GM19035 (cell line): ENCODE measurements at regions not wholly inside any gene's neighbourhood (a gene's known extent, or its start where the extent isn't known, plus 50 kb on each side); places are given as distances from the start of the nearest gene placed in this dataset.
"Not testable (repeated sequence)": the region's sequence is repeated elsewhere in the genome, so short reads cannot be mapped to it uniquely, and the experiment has no call there.

Experiments
- ATAC-seq: cut with Tn5 transposase; IDR thresholded peaks from one replicate; pipeline ENCODE4 v1.9.1; 2021; ENCODE audit not compliant: unreplicated experiment

DNA sequence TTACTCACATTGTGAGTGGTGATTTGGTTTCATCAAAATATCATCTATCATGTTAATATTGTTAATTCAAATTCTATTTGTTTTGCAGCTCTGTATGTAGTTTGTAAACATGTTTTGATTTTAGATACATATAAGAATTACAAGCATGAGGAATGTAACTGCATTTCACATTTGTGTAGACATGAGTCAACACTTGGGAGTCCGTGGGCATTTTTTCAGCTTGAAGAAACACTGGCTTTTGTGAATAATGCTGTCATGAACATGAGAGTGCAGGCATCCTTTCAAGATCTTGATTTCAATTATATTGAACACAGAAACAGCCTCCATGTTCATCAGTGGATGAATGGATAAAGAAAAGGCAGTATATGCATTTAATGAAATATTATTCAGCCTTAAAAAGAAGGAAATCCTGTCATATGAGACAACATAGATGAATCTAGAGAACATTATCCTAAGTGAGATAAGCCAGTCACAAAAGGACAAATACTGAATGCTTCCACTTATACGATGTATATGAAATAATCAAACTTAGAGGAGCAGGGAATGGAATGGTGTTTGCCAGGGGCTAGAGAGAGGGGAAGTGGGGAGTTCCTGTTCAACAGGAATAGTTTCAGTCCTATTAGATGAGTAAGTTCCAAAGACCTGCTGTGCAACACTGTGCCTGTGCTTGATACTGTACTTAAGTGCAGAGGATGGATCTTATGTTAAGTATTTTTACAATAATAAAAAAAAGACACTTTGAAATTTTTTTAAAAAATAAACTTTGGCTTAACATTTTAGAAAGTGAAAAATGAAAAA, 194.9 kb downstream of the LRATD1 start:
- ATAC-seq = no peak

GRCh38 chr2:14828223-14828622, 195.7 kb downstream of the LRATD1 start:
- ATAC-seq = no peak

DNA sequence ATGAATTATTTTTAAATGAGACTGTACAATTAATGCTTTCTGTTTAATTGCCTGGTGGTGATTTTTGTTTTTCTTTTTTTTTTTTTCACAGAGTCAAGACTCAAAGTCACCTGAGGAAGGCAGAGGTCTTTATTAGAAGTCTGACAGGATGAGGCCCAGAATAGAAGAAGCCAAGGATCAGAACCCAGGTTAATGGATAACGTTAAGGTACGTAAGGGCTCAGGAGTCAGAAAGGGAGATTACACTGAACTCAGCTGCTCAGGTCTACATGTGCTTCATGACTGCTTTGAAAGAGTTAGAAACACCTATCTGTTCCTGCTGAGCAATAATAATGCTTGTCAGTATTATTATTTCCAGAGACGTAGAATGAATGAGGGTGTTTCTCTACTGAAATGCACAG, 196.5 kb downstream of the LRATD1 start:
- no peak for ATAC-seq

DNA sequence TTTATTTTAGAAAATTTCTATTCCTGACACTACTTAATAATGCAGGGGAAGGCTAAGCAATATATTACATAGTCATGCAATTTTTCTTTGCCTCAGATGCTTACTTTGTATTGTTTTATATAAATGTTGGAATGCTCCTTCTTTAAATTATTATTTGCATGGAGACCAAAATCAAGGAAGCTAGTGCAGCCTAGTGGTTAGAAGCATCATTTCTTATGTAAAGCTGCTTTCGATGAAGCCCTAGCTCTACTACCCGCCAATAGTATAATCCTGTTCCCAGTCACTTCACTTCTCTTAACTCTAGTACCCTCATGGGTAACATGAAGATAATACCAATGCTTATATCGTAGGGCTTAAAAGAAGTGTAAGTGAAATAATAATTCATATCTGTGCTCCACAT, 198.9 kb downstream of the LRATD1 start:
- no peak for ATAC-seq

- no peak for ATAC-seq
Measured at GRCh38 chr2:14843507-14844204, 211.1 kb downstream of the LRATD1 start.

- no peak for ATAC-seq
Measured at GRCh38 chr2:14855751-14856150, 223.2 kb downstream of the LRATD1 start.

GRCh38 chr2:14861181-14861580, 228.7 kb downstream of the LRATD1 start:
- no peak for ATAC-seq

- no peak for ATAC-seq
Measured at GRCh38 chr2:14866736-14867352, 234.3 kb downstream of the LRATD1 start.

- no peak for ATAC-seq
Measured at GRCh38 chr2:14867853-14868252, 235.3 kb downstream of the LRATD1 start.

GRCh38 chr2:14872779-14873325, 240.3 kb downstream of the LRATD1 start:
- no peak for ATAC-seq

- ATAC-seq = no peak
Measured at GRCh38 chr2:14881651-14882327, 249.3 kb downstream of the LRATD1 start.

DNA sequence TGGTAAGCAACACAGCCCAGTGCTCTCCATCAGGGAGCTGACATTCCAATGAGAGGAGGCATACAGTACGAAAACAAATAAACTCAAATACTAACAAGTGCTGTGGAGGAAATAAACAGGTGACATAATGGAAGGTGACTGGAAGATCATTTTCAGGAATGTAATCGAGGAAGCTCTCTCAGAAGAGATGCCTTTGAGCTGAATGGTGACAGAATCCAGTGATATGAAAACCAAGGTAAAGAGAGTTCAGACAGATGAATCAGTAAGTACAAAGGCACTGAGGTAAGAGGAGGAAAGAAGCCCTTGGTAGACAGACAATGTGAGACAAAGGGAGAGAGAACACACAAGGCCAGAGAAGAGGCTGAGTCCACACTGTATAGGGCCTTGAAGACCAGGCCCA, 252.1 kb downstream of the LRATD1 start:
- no peak for ATAC-seq

DNA sequence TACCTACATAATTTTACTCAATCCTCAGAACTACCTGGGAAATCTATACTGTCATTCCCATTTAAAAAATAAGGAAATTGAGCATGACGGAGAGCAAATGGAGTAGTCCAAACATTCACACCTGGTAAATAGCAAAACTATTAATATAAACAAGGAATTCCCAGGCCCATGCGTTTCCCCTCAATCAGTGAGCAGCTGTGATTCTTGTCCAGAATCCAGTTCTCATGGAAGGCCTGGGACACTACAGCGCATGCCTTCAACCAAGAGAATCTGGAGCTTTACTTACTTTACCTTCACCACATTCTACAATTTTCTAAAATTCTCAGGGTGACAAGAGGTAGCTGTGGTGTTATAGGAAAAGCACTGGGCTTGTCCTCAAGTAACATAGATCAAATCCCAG, 259.0 kb downstream of the LRATD1 start:
- ATAC-seq = no peak

- no peak for ATAC-seq
Measured at GRCh38 chr2:14896330-14897030, 264.0 kb downstream of the LRATD1 start.

DNA sequence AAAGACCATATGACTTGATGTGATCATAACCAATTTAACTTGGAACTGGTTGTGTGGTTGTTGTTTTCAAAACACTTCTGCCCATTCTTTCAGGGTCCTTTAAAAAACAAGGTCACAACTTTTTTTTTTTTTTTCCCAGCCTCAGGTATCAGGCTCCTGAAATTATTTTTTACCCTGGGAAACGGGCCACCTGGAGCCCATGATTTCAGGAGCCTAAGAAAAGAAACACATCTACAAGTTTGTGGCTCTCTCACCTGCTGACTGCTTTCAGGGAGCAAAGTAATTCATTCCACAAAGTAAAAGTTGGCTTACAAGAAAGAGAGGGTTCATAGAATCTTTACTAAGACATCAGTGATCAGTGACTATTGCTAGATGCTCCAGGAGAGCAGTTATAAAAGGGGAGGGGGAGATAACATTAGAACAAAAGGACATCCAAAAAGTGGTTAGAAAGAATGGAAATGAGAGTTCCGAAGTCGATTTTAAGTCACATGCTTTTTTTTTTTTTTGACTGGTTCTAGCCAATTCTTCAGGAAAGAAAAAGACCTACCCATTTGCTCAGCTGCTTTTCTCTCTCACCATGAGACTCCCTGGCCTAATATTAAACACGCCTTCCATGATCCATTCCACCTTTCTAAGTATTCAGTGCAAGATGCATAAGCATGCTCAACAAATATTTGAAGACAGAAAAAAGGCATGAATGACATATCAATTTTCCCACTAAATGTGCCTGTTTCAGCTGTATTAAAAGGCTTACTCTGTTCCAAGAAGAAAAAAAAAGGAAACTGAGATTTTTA, 267.3 kb downstream of the LRATD1 start:
- no peak for ATAC-seq

DNA sequence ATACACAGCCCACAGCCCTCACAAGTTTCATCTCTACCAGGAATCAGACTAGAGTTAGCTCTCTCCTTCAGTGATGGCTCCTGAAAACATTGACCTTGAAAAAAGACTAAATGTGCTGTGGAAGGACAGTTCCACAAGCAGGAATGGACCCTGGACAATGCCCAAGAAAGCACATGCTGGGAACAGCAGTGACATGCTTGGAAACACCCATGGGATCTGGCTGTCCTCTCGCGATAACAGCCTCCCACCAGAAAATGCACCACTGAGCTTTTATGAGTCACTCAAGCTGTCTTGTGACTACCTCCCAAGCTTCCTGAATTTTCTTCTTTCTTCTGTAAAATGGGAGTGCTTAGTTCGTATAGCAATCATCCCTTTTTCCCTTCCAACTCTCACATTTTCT, 269.2 kb downstream of the LRATD1 start:
- ATAC-seq = no peak

DNA sequence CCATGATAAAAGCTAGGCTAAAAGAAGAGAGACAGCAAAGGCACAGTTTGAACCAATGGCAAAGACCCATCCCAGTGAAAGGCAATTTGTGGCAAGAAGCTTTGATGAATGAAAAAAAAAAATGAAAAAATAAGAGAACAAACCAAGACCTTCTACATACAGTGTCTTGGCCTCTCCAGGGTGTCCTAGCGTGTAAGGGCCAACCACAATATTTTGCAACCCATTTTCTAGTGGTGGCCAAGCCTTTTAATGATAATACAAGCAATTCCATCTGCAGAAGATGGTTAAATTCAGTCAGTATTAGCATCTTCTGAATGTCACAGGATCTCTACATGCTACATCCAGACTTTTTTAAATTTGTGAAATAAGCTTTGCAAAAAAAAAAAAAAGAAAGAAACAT, 270.4 kb downstream of the LRATD1 start:
- ATAC-seq = no peak

- peak; percentile 98 for ATAC-seq
Measured at GRCh38 chr2:14903709-14904374, 271.3 kb downstream of the LRATD1 start.

- ATAC-seq = not testable (repeated sequence)
Measured at GRCh38 chr2:14904378-14904777, 271.9 kb downstream of the LRATD1 start.
